Activated CD4-positive, alpha-beta T cell treated with anti-CD3 and anti-CD28 coated beads, Interleukin-2, amount 50 U/mL, for 16 hours (primary cell): ENCODE measurements at regions not wholly inside any gene's neighbourhood (a gene's known extent, or its start where the extent isn't known, plus 50 kb on each side); places are given as distances from the start of the nearest gene placed in this dataset.
"Not testable (repeated sequence)": the region's sequence is repeated elsewhere in the genome, so short reads cannot be mapped to it uniquely, and the experiment has no call there.

Experiments
- DNase-seq: peaks from one replicate; pipeline ENCODE4 v3.0.0-alpha.2; 2020

DNA sequence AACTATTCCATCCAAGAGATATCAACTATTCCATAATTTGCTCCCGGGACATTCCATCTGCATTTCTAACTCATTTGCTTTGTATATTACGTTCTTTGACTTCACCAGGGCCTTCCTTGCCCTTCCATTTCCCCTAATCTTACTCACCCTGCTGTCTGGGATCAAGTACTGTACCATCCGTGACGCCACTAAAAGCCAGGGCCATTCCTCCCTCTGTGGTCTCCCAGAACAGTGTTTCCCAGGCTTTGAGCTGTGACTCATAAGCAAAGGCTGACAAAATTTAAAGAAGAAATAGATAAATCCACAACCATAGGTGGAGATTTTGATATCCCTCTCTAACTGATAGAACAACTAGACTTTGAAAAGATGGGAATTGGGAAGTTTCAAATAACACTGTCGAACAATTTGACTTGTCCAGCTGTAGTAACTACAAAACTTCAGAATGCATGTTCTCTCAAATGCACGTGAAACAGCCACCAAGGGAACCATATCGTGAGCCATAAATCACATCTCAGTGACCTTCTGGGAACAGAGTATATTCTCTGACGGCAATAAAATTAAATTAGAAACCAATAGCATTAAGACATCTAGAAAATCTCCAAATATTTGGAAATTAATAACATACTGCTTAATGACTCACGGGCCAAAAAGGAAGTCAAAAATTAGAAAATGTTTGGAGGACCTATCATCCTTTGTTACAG lies 501.0 kb downstream of the SETD4 start:
- no peak for DNase-seq

DNA sequence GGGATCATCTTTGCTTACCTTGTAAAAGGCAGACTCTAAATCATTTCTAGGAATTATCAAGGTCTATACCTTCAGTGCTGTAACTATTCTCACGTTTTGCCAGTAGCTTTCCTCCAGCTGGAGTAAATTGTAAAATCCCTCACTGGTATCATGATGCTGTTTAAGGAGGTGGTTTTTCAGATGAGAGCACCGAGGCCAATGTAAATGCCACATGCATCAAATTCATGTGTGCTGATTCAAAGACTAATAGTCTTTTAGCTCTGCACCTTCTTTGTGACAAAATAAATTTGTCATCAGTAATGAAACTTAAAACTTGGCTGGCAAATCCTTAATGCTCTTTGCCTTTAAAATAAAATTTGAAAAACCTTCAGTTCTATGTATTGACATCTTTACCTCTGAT lies 503.8 kb downstream of the SETD4 start:
- no peak for DNase-seq

DNA sequence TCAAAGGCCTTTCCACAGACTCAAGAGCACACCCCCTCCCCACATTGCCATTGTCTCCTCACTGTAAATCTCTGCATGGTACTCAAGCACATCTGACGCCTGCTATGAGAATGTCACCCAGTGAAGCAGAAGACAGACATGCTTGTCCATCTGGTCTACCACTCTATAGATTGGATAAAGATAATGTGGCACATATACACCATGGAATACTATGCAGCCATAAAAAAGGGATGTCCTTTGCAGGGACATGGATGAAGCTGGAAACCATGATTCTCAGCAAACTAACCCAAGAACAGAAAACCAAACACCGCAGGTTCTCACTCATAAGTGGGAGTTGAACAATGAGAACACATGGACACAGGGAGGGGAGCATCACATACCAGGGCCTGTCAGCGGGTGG lies 503.4 kb upstream of the RUNX1 start:
- DNase-seq = not testable (repeated sequence)

DNA sequence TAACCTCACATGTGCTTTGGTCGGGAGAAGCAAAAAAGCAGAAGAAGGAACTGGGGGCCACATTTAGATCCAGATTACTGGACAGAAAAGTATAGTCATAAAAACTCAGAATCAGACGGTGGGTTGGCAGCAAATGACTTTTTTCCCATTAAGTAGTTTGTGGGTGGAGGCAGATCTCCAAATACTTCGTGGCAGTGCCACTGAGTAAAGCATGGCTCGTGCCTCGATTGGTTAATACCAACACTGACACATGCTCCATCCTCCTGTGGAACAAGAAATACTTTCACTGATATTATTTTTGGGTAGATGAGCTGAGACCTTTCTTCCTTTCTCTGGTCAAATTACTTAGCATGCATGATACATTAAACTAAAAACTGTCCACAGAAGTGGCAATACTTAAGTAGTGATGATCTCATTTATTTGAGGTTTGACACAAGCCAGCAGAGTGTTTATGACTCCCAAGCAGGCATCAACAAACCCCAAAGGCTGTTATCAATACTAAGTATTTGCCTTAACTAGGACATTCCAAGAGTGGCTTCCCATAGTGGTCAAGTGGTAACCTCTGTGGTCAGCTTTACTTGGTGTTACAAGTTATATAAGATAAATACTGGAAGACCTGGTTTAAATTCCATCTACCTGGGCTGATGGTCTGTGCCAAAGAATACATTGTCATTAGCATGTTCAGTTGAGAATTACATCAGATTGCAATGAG lies 500.0 kb upstream of the RUNX1 start:
- no peak for DNase-seq

DNA sequence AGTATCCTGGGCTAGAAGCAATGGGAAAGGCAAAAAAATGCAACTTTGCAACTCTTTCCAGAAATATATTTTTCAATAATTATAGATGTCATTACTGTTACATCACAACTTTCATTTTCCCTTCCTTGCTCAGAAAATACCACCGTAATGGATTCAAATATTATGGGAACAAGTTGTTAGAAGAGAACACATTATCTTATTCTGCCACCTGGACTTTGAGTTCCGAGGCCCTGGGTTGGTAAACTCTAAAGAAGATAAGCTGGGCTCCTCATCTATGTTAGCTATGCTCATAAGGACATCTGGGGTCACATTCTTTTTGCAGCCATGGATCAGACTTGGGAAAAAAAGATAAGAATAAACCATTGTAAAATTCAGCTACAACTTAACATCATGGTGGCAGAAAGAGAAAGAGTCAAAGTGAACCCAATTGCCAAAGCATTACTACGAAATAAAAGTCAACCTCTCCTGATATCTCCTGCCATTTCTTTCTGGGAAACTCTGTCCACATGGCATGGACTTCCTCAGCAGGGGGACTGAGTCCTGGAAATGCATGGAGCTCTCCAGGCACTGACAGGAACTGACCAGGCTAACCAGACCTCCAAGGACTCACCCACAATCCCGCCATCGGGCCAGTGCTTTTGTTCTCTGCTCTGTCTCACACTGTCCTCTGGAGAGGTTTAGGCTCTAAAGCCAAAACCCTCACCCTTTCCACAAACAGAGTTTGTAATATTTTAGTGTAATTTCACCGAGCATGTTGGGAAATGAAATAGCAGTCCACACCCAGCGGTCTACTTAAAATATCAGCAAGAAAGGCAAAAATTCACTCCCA lies 499.1 kb upstream of the RUNX1 start:
- DNase-seq = no peak

DNA sequence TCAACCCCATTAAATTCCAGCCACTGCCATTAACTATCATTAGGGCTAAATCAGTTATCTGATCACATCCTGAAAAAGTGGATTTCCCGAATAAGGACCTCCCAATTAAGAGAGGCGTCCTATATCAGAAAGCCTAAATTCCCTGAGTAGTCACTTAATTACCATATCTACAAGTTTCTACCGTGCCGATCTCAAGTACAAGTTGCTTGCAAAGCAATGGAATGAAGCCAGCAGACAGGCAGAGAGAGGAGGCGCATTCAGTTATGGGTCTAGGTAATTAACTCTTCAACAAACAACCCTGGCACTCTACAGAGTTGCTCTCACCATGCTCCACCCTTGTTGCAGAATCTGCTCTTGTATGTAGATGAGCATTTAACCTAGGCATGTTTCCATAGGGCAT lies 494.6 kb upstream of the RUNX1 start:
- no peak for DNase-seq

DNA sequence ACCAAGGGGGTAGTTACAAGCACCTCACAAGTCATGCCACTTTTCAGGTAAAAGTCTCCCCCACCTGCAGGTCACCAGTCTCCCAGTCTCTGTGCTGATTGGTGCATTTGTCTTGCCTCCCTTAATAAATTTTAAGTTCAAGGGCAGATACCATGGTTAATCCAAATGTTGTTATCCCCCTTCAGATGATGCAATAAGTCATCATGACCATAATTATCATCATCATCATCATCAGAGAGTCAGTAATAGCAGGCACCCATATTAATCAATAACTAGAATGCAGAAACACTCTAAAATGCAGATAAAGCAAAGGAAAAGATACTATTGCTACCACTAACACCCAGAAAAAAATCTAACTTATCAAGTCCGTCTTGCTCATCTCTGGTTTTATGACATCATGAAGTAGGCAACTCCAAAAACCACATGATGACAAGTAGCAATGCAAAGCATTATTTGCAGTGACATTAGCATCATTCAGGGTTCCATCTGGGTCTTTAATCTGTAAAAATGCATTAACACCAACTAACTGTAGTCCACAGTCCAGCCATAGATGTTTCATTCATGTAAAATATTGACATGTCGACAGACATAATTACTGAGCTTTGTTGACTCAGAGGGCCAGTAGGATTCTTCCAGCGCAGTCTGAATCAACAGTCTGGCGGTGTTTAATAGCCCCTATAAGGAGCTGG lies 492.0 kb upstream of the RUNX1 start:
- no peak for DNase-seq

DNA sequence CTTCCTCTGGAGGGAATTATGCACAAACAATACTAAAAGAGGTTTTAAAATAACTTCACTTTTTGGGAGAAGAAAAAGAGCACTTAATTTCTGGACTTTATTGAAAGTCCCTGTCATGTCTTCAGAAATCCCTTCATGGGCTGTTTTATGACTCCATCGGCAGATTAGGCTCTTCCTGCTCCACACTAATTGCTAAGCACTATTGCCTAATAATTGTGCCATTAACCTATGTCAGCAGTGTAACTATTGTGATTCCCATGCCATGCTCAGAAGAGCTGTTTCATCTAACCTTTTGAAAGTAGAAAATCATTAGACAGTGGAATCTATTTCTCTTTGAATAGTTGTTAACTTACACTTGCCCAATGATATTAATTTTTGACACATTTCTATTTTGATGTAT lies 489.3 kb upstream of the RUNX1 start:
- DNase-seq = no peak

DNA sequence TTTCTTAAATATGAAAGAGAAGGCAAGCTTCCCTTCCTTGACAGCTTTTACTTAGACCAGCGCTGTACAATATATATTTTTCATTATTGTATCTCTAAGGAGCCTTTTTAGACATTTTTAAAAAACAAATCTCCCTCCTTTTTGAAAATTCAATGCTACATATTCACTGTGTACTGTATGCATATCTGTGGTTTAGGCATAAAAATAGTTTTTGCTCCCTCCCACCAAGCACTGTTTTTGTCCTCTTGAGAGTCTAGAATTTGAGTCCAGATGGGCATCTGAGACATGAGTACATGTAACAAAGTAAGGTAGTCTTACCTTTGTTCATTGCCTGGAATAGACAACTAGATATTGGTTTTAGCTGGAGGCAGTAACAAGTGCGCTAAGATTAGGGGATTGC lies 488.5 kb upstream of the RUNX1 start:
- DNase-seq = no peak

DNA sequence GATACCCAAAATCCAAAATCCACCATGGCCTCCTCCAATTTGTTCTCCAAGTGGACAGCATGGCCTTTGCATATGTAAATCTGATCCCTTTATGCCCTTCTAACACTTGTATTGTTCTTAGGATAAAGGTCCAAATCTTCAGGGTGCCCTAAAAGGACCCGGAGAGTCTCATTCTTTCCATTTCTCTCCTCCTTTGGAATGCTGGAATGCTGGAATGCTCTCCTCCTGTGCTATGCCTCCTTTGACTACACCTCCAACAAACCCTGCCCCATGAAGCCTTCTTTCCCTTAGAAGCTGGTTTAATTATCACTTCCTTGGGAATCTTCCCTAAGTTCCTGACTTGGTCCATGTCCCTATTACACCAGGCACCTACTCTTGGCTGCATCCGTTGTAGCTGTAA lies 484.8 kb upstream of the RUNX1 start:
- no peak for DNase-seq

DNA sequence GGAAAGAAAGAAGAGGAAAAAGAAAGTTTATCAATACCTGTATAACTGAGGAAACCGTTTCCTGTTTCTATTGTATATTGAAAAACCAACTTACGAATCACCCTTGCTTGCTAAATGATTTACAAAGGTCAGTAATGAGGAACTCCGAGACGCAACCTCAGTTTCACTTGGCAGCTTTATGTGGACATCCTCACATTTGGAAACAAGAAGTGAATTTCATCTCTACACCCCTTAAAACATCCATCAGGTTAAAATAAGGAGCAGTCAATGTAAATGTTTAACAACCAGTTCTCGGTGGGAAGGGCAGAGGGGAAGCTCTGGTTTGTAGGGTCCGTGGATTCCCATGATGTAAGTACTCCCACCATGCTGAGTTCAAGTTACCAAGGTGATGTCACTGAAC lies 481.7 kb upstream of the RUNX1 start:
- DNase-seq = no peak

DNA sequence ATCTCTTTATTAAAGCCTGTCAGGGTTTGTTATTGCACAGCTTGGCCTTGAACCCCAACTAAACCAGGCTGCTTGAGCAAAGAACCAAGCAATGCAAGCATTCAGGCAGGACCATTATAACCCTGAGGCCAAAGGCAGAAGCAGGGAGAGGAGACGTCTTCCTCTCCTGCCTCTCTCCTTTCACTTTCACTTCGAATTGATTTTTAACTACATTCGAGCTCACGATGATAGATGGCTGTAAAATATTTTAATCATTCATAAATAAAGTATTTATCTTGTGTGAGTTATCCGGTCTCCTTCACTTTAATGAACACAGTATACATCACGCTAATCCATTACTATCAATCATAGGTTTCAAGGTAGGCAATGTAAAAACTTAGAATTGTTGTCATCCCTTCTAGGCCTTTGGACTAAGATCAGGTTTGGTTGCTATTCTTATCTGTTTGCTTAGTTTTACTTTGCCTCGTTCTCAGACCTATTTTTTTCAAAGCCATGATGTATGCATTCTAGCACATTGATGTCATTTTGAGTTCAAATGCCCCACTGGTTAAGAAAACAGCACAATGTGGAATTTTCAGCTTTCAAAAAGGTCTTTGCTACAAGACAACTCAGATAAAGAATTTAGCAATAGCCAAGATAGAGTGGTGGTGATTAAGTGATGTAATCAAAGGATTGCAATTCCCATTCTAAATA lies 480.2 kb upstream of the RUNX1 start:
- peak; percentile 44 for DNase-seq

DNA sequence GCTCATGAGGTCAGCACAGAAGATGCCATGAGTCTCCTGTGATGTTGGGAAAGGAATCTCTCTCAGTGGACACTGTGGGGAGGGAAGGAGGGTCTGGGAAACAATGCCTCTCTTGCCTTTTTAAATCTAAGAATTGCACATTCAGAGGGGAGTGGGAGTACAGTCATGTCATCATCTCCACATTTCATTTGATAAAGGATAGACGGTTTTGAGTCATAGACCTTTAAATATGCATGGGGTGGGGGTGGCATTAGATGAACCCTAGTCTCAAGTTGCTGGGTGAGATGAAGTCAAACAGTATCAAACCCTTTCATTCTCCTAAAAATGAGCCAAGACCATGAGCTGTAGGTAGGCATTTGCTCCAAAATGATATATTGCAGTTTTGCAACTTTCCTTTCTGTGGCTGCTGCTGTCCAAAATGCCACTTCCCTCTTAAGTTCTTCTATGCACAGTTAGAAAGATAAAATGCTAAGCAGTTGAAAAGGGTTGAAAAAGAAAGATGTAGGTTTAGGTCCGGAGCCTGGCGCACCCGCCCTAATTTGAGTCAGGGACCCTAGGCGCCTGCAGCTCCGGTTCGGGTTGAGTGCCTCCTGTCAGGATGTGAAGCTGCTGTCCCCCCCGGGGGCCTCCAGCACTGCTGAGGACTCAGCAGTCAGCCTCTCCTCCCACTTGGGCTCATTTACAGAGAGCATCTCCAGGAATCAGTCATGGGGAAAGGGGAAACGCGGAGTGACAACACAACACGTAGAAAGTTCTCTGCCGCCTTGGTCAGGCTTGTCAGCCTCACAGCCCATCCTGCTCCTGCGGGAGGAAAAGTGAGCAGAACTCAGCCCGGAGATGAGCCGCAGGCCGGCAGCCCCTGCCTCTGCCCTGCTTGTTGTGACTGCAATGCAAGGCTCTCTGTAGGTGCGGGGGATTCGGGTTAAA lies 479.3 kb upstream of the RUNX1 start:
- peak; percentile 62 for DNase-seq

DNA sequence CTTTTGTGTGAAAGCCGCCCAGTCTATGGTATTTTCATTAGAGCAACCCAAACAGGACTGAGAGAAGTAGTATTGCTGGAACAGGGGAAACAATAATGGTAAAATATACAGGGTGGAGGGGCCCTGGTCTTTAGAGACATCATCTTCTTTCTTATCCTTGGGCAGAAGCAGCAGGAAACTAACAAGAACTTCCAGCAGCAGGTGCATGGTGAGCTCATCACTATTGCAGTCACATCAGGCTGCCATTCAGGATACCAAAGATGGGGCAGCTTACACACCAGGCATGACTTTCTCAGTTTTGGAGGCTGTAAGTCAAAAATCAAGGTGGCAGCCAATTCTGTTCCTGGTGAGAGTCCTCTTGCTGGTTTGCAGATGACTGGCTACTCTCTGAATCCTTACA lies 478.3 kb upstream of the RUNX1 start:
- no peak for DNase-seq

DNA sequence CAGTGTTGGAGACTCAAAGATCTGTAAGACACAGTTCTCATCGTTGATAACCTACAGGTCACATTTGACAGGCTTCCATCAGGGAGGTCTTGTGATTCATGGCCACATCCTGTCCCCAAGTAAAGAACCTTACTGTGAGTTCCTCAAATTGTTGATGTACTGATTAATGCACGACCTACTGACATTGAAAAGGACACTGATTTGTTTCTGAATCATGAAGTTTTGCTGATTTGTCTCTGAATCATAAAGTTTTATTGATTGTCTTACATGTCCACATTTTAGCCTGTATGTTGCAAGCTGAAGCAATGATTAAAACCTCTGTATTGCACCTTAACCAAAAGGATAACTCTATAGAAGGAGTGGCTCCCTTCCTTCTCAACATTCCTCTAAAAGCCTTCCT lies 476.3 kb upstream of the RUNX1 start:
- DNase-seq = peak; percentile 19

DNA sequence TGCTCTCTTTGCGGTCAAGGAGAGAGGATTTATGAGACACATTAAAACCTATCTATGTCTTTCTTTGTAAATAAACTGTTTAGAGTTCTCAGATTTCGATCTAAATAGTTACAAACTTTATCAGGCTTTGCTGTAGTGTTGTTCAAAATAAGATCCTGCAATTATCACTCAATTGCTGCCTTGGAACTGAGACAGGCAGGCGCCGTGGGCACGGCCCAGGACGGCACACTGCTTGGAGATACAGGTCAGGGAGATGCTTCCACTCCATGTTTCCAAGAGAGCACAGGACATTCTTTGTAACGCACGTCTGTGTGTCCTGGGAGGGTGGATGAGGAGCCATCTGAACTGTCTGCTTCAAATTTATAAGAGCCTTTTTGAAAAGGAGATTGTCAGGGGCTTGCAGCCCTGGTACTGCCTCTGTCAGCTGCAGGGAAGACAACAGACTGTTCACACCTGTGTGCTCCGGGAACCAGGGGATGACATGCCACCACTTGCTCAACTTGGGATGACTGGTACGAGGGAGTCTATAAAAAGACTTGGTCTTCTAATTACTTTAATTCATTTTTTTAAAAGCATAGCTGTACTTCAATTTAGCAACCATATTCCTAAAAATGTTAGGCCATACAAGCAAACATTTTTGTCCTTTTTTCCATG lies 472.9 kb upstream of the RUNX1 start:
- DNase-seq = no peak

DNA sequence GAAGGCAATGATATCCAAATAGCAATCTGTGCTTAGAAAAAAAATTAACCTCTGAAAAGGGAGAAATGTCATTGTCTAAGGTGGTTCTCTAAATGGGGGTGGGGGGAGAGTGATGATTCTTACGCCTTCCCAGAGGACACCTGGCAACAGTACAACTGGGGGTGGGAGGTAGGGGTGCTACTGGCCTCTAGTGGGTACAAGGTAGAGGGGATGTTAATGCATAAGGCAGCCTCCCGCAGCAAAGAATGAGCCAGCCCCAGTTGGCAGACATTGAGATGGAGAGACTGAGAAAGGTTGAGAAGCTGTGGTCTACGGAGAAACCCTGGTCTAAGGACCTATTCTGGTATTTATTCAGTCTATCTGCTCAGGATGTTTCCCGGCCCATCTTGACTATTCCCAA lies 472.2 kb upstream of the RUNX1 start:
- no peak for DNase-seq

DNA sequence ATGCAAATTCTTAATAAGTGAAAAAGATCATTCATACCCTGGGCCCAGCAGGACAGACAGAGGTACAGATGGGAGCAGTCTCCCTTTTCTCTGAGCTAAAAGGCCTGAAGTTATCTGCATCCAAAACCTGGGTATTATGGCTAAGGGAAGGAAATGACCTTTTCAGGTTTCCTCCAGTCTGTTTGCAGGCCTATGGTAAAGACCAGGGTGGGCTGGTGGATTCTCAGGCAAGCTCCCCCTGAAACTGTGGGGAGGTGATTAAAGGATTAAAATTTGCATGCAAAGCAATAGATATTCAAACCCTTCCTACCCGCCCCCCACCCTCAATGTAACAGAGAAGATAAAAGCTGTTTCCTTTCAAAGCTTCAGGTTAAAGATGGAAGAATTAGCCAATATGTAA lies 471.8 kb upstream of the RUNX1 start:
- no peak for DNase-seq

DNA sequence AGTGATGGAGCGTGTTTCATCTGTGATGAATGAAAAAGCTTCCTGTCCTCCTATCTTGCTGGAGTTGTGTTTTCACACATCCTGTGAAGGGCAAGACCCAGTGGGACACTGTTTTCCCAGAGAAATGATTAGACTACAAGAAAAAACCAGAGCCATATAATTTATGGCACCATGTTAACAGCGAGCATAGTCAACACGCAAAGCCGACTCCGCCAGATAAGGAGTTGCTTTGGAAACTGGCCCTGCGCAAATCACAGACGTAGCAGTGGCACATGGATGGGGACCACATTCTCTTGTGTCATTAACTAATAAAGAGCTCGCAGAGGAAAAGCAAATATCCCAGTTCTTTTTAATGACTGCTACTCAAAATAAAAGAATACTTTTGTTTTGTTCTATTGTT lies 471.2 kb upstream of the RUNX1 start:
- DNase-seq = no peak

DNA sequence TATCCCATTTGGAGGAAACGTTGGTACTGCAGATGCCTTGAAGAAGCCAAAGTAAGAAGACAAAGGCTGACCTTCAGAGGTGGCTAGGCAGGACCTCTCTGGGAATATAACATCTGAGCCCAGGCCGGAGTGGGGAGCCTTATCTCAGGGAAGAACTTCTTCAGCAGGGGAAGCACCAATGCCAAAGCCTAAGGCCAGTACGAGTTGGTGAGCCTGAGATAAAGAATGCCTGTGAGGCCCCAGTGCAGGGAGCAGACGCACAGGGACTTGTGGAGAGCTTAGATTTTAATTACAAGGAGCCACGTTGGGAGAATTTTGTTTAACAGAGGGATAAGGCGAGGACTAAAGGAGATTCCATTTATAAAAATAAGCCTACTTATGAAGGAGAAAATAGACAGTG lies 468.8 kb upstream of the RUNX1 start:
- no peak for DNase-seq

DNA sequence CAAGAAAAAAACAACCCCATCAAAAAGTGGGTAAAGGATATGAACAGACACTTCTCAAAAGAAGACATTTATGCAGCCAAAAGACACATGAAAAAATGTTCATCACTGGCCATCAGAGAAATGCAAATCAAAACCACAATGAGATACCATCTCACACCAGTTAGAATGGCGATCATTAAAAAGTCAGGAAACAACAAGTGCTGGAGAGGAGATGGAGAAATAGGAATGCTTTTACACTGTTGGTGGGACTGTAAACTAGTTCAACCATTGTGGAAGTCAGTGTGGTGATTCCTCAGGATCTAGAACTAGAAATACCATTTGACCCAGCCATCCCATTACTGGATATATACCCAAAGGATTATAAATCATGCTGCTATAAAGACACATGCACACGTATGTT lies 467.2 kb upstream of the RUNX1 start:
- DNase-seq = not testable (repeated sequence)
